Left ventricle myocardium superior (tissue), 1 donor: ENCODE measurements at regions not wholly inside any gene's neighbourhood (a gene's known extent, or its start where the extent isn't known, plus 50 kb on each side); places are given as distances from the start of the nearest gene placed in this dataset.
"Not testable (repeated sequence)": the region's sequence is repeated elsewhere in the genome, so short reads cannot be mapped to it uniquely, and the experiment has no call there.

Experiments
- ATAC-seq: fragments of 200-7000 bp; cut with Tn5 transposase; one replicate; pipeline ENCODE4 v1.9.1; 2020; ENCODE audit warnings: mild to moderate bottlenecking, moderate library complexity
- DNase-seq: peaks from one replicate; pipeline ENCODE4 v3.0.0-alpha.2; 2020
- intact Hi-C: fragments of 100-400 bp; cut with micrococcal nuclease; formaldehyde crosslinking; loops from one replicate; pipeline ENCODE4 v1.11.0; 2022
- donor health status: DM: no; HTN: yes; CAD: no; lungs with severe emphysema.

DNA sequence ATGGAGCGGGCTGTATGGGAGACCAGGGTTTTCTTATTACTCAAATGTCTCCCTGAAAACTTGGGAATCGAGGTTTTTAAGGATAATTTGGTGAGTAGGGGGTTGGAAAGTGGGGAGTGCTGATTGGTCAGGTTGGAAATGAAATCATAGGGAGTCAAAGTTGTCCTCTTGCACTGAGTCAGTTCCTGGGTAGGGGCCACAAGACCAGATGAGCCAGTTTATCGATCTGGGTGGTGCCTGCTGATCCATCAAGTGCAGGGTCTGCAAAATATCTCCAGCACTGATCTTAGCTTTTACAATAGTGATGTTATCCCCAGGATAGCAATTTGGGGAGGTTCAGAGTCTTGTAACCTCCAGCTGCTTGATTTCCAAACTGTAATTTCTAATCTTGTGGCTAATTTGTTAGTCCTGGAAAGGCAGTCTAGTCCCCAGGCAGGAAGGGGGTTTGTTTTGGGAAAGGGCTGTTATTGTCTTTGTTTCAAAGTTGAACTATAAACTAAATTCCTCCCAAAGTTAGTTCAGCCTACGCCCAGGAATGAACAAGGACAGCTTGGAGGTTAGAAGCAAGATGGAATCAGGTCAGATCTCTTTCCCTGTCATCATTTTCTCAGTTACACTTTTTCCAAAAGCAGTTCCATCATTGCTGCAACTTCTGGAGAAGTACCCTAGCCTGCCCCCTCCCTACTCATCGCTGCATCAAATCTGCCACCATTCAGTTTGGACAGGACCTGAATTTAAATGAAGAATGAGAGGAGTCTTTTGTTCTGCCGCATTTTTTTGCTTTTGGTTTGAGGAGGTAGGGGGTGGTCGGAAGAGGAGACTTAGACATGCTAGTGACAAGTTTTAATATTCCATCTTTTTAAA lies 236.4 kb upstream of the GALNT17 start:
- intact Hi-C loops, ATAC-seq, DNase-seq: not testable (repeated sequence)

DNA sequence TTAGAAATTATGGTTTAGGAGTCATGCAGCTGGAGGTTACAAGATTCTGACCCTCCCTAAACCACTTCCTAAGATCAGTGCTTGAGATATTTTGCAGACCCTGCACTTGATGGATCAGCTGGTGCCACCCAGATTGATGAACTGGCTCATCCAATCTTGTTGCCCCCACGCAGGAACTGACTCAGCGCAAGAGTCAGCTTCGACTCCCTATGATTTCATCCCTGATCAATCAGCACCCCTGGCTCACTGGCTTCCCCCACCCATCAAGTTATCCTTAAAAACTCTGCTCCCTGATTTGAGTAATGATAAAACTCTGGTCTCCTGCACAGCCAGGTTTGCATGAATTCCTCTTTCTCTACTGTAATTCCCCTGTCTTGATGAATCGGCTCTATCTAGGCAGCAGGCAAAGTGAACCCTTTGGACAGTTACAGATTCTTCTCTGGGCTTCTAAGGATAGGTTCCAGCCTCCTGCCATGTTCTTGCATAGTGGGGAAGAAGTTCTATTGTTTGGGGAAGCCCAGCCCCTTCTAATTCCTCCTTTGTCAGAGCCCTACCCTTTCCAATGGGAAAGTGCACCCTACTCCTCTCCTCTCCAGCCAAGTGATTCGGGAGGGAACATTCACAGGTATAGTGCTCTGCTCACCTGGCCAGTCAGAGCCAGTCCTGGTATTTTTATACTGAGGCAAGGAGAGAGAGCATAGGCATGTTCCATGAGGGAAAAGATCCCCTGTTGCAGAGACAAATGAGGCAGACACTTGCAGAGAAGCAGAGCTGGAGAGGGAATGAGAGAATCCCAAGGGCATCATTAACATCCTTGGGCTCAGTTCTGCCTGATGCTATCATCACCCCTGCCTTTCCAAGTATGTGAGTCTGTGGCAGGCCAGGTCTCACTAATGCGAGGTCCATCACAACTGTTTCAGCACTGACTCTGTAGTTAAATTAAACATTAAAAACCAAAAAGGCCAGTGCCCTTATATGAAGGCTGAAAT lies 224.4 kb upstream of the GALNT17 start:
- intact Hi-C loops, result no loop called here
- no peak for ATAC-seq
- no peak for DNase-seq

DNA sequence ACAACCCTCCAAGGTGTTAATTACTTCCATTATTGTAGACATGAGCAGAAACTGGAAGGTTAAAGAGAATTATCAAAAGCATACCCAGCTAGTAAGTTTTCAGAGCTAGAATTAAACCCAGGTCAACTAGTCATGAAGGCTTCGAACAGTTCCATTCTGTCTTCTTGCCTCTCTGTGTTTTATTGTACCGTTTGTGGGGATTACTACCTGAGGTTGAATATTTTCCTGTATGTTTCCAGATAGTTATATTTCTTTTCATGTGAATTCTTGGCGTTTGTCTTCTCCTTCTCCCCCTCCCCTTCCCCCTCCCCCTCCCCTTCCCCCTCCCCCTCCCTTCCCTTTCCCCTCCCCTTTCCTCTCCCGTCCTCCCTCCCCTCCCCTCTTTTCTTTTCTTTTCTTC lies 218.0 kb upstream of the GALNT17 start:
- intact Hi-C loops, result no loop called here
- DNase-seq (no peak), ATAC-seq (no peak)

DNA sequence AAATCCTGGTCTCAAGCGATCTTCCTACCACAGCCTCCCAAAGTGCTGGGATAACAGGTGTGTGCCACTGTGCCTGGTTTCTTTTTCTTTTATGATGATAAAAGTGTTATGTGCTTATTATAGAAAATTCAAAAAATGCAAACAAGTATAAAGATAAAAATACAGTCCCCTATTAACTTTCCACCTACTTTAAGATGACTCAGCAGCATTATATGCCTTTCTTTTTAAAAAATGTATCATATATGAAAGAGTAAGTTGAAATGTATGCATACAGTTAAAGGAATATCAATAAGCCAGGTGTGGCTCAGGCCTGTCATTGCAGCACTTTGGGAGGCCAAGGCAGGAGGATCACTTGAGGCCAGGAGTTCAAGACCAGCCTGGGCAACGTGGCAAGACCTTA lies 216.9 kb upstream of the GALNT17 start:
- intact Hi-C loops, result no loop called here
- no peak for ATAC-seq

DNA sequence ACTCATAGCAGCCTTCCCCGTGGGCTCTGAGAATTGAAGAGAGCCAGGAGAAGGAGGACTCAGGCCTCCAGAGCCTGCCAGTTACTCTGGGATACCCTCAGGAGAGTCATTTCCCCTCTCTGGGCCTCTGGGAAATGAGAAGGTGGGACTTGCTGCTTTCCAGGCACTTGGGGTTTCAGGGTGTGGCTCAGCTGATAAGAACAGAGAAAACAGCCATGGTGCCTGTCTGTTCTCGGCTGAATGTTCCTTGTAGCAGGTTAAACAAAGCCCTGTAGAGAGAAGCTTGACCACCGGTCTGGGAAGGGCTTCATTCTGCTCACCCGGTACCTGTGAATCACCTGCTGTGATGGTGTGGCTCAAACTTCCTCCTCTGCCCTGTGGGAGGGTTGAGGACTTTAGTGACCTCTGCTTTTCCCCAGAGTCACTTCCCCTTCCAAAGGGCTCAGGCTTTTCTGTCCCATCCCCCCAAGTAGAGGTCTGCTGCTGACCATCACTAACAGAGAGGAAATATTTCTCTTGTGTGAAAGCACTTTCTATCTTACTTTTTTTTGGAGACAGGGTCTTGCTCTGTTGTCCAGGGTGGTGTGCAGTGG lies 212.4 kb upstream of the GALNT17 start:
- no peak for DNase-seq
- ATAC-seq, result no peak
- intact Hi-C loops, result no loop called here

More for the DNA sequence above, 216.9 kb upstream of the GALNT17 start:
- no peak for DNase-seq

DNA sequence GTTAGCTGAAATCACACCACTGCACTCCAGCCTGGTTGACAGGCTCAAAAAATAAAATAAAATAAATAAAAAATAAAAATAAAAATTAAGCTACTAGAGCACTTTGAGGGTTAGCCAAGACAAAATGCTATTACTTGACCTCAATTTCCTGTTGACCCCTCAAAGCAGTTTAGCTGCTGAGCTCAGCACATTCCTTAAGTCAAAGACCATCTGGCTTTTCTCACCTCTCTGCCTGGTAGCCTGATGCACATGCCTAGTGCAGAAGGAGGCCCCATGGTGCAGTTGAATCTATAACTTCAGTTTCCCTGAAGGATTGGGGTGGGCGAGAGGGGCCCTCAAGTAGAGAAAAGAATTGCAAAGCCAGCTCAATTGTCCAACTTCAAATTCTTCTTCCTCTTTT lies 211.1 kb upstream of the GALNT17 start:
- ATAC-seq, result no peak
- intact Hi-C loops, result no loop called here
- no peak for DNase-seq

DNA sequence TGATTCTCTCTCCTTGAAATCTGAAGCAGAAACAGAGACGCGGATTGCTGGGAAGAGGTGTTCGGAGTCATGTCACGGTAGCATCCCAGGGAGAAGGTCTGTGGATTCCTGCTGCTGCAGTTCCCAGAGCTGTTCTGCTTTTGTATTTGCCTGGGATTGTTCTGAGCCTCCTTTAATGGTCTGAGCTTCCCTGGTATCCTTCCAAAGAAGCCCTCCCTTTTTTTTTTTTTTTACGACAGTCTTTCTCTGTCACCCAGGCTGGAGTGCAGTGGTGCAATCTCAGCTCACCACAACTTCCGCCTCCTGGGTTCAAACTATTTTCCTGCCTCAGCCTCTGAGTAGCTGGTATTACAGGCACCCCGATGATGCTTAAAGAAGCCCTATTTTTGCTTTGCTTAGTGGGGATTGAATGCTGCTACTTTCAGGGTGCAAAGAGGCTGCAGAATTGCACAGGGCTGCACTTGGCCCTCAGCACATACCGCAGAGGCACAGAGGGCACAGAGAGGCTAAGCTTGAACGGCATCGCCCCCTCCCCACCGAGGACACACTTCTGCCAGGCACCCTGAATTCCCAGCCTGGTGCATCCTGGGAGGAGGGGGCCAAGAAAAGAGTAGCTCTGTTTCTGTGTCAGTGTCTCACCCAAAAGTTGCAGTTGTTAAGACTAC lies 208.6 kb upstream of the GALNT17 start:
- DNase-seq (no peak), ATAC-seq (no peak)
- intact Hi-C loops, result no loop called here

DNA sequence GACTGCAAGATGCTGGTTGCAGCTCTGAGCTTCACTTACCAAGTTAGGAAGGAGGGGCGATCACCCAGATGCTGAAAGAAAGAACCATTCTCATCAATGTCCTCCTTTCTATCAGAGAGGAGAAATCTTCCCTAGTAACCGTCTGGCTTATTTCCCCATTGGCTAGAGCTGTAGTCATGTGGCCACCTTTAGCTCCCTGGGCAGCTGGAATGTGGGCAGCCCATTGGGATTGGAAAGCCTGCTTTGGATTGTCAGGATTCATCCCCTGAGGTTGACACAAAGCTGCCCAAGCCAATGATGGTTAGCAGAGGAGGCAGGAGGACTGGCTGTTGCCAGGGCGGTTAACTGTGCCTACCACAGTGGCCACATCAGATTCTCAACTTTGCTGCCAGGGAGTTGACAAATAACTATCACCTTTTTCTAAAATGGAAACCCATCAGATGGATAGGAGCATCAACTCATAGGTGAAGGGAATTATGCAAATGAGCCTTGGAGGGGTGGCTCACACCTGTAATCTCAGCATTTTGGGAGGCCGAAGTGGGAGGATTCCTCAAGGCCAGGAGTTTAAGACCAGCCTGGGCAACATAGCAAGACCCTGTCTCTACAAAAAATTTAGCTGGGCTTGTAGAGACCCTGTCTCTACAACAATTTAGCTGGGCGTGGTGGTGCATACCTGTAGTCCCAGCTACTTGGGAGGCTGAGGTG lies 206.4 kb upstream of the GALNT17 start:
- intact Hi-C loops, result no loop called here
- ATAC-seq, result no peak
- DNase-seq, result no peak

DNA sequence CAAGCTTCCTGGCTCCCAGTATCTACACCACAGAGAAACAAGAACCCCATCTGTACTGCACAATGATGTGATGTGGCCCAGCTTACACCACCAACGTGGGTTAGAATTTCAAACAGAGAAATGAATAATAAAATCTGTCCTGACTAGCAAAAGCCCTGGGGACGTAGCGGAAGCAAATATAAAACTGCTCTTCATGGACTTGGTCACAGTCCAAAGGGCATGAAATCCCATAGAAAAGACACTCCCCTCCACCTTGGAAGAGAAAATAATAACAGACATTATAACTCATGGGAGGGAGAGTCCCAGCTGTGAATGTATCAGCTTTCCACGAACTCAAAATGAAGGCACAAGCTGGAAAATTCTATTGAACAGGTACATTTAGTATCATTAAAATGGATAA lies 205.3 kb upstream of the GALNT17 start:
- intact Hi-C loops, result no loop called here
- ATAC-seq (no peak), DNase-seq (no peak)

DNA sequence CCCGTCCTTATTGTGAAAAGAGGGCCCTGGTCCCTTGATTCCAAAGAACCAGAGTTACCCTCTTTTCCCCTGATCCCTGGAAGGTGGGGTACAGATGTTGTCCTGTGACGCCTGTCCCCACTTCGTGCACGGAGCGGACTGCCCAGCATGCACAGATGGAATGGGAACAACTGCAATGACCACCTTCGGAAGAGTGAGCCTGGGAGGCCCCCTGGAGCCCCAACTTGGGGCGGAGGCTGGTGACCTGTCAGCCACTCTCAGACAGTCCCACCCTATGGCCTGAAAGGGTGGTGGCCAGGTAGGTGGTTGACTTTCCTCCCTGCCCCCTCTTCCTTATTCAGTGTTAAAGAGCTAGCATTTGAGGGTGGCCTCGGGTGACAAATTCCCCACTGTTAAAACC lies 196.6 kb upstream of the GALNT17 start:
- intact Hi-C loops, result no loop called here
- ATAC-seq (no peak), DNase-seq (no peak)

DNA sequence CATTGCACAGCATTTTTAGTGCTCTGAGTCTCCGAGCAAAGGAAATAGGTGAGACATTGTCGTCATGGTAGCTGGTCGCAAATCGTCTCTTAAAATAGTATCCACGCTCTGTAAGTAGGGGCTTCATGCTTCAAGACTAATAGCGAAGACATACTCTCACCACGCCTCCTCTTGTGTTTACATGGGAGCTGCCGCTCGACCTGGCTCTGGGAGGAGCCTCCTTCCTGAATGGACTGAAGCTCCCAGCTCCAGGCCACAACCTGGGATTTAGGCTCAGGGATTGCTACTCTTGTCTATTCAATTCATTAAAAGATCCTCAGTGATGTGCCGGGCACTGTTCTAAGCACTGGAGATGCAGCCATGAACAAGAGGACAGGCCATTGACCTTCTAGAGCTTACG lies 196.1 kb upstream of the GALNT17 start:
- intact Hi-C loops, result no loop called here
- DNase-seq (no peak), ATAC-seq (no peak)

DNA sequence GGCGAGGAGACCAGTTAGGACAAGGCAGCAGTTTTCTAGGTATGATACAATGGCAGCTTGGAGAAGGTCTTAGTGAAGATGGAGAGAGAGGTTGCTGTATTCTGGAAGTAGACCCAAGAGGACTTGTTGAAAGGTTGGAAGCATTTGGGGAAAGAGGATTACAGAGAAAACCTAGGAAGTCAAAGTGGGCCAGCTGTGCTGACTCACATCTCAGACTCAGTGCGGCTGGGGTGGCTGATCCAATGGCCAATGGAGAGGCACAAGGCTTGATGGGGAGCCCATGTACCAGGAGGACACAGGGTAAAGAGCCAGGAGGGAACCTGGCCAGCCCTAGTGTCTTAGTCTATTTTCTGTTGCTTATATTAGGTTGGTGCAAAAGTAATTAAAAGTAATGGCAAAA lies 194.5 kb upstream of the GALNT17 start:
- intact Hi-C loops, result no loop called here
- ATAC-seq (no peak), DNase-seq (no peak)

DNA sequence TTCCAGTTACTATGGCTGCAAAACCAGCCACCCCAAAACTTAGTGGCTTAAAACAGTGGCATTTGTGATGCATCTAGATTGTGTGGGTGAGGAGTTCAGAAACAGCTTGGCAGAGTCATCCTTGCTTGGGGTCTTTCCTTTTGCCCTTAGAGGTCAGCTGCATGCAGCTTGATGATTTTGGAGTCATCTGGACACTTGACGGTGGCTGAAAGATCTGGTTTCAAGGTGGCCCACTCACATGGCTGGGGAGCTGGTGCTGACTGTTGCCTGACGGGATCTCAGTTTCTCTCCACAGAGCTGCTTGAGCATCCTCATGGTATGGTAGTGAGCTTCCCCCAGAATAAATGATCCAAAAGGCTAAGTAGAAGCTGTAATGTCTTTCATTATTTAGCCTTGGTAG lies 191.3 kb upstream of the GALNT17 start:
- DNase-seq (no peak), ATAC-seq (no peak)
- intact Hi-C loops, result no loop called here

DNA sequence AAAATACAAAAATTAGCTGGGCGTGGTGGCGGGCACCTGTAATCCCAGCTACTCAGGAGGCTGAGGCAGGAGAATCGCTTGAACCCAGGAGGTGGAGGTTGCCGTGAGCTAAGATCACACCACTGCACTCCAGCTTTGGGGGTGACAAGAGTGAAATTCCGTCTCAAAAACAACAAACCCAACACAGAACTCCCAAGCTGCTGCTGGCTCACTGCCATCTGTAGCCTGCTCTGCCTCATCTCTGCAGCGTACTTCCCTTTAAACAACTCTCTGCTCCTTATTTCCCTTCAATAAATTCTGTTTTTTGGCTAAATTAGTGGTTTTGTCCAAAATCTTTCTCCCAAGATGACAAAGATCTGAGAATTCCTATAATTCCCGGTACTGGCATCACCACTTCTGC lies 189.2 kb upstream of the GALNT17 start:
- intact Hi-C loops, result no loop called here
- DNase-seq, result no peak
- ATAC-seq, result no peak

DNA sequence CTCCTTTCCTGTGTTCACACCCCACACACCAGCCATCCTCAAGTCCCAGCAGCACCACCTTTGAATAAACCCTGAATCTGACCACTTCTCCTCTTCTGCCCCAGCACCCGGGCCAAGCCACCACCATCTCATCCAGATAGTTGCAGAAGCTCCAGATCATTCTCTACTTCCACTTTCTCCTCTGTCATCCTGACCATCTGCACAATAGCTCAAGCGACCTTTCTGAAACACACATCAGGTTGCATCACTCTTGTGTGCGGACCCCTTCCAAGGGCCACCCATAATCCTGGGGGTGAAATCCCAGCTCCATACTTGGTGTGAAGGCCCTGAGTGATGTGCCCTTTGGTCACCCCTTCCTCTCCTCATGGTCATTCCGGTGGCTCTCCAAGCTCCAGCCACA lies 187.4 kb upstream of the GALNT17 start:
- intact Hi-C loops, result no loop called here
- ATAC-seq, result no peak

DNA sequence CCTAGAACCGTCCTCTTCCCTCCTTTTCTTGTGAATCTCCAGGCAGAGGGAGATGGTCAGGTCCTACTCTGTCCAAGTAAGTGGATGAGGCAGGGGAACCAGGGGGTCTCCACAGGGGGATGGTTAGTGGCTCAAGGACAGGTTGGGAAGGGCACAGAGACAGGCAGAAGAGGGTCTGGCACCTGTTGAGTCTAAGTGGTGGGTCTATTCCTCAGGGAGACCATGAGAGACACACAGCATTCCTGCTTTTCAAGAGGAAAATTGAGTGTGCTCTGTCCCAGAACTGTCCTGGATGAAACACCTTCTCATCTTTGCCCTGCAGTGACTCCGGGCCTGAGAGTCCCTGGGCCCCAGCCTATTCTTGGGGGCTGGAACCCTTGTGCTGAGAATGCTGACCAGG lies 184.8 kb upstream of the GALNT17 start:
- DNase-seq, result no peak
- ATAC-seq, result no peak
- intact Hi-C loops, result no loop called here

More for the DNA sequence above, 187.4 kb upstream of the GALNT17 start:
- DNase-seq, result no peak

DNA sequence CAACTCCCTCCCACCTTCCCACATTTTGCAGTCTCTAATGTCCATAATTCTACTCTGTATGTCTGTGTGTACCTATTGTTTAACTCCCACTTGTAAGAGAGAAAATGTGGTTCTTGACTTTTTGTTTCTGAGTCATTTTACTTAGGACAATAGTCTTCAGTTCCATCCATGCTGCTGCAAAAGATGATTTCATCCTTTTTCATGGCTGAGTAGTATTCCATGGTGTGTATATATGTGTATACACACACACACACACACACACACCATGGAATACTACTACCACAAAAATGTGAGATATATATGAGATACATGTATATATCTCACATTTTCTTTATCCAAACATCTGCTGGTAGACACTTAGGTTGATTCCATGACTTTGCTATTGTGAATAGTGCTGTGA lies 182.1 kb upstream of the GALNT17 start:
- DNase-seq (no peak), ATAC-seq (no peak)
- intact Hi-C loops, result no loop called here

DNA sequence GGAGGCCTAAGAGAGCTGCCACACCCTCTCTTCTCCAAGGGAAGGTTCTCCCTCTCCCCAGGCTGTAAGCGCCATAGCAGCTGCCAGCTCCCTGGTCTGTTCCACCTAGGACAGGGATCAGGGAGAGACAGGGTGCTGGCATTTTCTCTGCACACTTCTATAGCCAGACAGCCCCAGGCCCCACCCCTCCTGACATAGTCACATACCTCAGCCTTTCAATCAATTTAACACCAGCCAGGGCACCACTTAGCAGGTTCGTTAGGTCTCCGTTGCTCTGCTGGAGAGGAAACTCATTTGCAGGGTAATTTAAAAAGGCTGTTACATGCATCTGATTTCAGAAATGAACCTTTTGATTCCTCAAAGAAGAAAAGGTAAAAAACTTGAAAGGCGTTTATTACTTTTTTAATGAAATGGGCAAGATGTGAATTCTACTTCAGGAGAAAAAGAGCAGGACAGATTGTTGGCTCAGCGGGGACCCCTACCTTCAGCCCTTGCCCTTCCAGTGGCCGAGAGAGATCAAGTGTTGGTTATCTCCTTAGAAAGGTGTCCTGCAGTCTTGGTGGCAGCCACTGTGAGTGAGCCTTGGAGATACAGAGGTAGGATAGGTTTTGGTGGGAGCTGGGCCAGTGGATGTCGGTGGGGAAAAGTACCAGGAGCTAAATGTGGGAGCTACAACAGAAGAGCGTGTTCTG lies 180.5 kb upstream of the GALNT17 start:
- DNase-seq (no peak), ATAC-seq (no peak)
- intact Hi-C loops, result no loop called here
